Forelimb muscle (tissue), 1 donor: ENCODE measurements at regions not wholly inside any gene's neighbourhood (a gene's known extent, or its start where the extent isn't known, plus 50 kb on each side); places are given as distances from the start of the nearest gene placed in this dataset.
"Not testable (repeated sequence)": the region's sequence is repeated elsewhere in the genome, so short reads cannot be mapped to it uniquely, and the experiment has no call there.

Source experiments
- DNase-seq: peaks from one replicate; pipeline ENCODE4 v3.0.0-alpha.2; 2013; ENCODE audit warnings: low read depth

DNA sequence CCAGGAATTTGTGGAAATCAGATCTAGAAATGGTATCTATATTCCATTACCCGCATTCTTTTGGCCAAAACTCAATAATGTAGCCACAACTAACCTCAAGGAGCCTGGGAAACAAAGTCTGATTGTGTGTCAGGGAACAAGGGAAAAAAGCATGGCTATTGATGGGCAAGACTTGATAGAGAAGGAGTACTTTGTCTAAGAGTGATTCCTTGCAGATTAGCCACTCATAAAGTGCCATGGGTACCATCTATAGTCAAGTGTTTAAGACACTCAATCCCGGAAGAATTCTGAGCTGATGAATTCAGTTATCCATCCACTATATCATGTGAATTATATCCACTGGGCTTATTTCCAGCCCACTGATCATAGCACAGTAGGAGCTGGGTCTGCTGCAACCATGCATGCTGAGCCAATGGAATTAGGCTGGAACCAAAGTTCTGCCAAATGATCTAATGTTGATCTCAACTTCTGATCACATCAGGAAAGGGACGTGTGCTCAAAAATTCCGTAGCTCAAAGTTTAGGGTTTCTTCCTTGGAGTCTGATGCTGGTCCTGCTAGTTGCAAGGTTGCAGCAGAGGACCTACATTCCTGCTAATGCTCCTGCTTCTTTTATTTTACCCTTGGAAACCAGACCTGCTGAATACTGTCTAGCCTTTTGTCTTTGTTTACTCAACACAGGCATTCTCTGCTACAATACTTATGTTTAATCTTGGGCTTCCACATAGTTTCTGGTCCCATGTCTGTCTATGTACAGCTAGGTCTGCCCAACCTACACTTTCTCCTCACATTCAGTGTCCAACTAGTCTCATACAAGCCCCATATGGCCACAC, 629.7 kb downstream of the IRS1 start:
- no peak for DNase-seq

DNA sequence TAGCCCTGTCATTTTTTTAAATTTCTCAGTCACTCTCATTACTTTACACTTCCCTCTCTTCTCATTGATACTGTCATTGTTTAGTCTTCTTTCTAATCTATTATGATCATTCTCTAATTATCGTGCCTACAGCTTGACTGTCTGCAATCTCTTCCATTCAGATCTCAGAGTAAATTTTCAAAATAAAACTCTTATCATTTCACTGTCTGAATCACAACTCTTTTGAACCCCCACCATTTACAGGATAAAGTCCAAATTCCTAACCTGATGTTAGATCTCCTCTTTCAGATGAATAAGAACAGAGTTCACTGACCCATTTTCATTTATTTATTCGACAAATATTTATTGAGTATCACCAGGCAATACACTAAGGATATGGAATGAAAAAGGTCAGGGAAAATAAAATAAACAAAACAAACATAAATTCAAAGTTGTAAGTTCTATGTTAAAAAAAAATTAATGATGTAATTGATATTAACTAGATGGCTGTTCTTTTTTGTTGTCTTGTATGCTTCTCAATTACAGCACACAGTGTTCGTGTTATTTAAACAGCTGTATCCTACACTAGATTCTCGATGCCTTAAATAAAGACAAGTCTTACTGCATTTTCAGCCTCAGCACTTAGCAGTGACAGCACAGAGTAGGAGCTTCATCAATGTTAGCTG, 631.0 kb downstream of the IRS1 start:
- DNase-seq = no peak

DNA sequence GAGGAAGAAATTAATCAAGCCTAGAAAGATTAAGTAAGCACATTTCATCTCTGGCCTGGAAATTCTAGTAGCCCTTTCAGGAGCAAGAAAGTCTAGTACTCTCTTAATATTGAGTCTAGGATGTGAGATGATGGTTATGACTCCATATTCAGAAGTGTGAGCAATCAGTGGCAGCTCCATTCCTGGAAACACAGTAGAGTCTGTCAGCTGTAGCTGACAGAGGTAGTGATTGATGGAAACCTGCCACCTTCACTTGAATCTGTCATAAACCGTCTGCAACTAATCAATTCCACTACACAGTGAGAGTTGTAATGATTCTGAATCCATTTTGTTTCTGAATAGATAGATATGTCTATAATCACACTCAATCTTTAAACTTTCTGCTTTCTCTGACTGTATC, 635.1 kb downstream of the IRS1 start:
- no peak for DNase-seq

DNA sequence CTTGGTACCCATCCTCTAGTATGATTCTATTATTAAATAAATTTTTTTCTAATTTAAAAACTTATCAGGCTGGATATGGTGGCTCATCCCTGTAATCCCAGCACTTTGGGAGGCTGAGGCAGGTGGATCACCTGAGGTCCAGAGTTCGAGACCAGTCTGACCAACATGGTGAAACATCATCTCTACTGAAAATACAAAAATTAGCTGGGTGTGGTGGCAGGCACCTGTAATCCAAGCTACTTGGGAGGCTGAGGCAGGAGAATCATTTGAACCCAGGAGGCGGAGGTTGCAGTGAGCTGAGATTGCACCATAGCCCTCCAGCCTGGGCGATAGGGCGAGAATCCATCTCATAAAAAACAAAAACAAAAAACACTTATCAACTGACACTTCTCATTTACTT, 639.0 kb downstream of the IRS1 start:
- not testable (repeated sequence) for DNase-seq

DNA sequence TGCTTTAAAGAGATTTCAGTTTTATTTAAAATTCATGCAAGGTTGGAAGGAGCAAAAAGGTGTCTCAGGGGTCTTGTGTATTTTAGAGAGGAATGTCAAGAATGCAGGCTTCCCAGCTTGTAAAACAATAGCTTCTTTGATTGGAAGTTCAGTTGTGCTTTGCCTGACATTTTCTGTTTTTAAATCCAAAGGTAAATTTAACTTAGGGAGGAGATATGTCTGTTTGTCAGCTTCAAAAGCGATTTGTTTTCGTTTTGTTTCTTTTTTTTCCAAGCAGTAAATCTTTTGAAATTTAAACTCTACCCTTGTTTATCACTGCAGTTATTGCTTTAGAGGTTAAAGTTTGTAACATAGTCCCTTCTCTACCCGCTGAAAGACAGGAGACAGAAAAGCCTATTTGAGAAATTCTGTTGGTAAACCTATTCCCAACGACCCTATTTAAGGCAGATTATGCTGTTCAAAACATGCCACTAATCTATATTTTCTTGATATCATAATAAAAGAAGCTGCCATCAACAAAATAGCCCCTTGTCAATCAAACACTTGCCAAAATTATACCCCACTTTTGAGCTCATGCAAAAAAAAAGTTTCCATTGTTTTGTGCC, 639.6 kb downstream of the IRS1 start:
- no peak for DNase-seq

DNA sequence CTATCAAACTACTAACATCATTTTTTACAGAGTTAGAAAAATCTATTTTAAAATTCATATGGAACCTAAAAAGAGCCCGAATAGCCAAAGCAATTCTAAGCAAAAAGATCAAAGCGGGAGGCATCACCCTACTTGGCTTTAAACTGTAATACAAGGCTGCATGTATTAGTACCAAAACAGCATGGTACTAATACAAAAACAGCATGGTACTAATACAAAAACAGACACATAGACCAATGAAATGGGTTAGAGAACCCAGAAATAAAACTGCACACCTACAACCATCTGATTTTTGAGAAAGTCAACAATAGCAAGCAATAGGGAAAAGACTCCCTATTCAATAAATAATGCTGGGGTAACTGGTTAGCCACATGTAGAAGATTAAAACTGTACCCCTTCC, 640.7 kb downstream of the IRS1 start:
- no peak for DNase-seq

DNA sequence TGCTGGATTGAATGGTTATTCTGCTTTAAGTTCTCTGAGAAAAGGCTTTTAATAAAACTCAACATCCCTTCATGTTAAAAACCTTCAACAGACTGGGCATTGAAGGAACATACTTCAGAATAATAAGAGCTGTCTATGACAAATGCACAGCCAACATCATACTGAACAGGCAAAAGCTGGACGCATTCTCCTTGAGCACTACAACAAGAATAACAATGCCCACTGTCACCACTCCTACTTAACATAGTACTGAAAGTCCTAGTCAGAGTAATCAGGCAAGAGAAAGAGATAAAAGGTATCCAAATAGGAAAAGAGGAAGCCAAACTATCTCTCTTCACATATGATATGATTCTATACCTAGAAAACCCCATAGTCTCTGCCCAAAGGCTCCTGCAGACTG, 641.4 kb downstream of the IRS1 start:
- DNase-seq = no peak

DNA sequence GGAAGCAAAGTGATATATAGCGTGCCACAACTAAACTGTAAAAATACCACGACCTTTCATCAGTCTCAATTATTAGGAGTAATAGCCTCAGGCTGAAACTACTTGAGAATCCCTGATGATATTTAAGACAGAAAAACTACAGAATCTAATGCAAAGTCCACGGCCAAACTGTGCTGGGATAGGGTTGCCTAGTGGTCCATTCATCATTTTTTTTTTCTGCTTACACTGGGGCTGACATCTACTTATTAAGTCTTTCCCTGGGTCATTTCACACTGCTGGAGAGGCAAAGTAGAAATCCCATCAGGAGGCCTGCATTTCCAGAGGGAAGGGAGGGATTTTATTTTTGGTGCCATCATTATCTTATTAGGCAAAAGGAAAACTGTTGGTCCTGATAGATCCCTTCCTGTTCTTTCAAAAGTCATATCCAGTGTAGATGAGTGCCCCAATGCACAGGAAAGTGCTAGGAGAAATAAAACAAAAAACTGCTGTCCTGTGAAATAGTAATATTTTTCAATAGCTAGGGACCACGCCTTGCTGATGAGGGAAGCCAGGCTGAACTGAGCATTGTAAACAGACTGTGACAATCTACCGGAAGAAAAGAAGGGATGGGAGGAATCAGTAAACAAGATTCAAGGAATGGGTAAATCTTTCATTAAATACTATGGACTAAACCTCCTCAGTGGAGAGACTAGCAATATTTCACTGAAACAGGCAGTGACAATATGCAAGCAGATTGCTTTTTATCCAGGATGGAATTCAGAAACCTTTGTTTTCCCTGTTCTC, 644.3 kb downstream of the IRS1 start:
- DNase-seq = no peak

DNA sequence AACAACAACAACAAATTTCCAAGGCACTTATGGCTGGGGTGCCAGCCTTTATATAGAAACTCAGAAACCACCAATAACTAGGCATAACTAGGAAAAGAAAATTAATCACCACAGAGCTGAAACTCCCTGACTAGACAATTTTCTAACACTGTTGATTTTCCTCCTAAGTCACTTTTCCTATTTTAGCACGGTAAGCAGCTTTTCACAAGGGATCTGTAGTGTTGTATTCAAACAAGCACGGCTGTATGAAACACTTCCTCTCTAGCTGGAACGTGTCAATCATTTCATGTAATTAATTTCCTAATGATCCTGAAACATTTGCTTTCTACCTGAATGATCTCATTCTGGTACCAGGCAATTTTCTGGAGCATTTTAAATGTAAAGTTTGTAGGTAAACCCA, 645.0 kb downstream of the IRS1 start:
- no peak for DNase-seq

DNA sequence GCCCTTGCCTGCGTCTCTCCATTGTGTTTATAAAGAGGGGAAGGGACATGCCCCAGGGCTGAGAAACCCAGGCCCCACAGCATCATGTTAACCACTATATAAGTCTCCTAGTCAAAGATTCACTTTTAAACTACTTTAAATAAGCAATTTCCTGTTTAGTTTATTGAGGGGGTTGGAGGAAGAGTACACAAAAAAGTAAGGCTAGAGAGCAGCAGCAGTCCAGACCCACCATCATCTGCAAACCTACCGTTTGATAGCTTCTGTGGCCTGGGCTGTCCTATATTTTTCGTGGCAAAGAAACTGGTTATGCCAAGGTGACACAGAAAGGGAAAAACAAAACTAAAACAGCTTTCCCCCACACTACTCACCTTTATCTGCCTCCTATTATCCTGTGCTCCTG, 646.1 kb downstream of the IRS1 start:
- no peak for DNase-seq

DNA sequence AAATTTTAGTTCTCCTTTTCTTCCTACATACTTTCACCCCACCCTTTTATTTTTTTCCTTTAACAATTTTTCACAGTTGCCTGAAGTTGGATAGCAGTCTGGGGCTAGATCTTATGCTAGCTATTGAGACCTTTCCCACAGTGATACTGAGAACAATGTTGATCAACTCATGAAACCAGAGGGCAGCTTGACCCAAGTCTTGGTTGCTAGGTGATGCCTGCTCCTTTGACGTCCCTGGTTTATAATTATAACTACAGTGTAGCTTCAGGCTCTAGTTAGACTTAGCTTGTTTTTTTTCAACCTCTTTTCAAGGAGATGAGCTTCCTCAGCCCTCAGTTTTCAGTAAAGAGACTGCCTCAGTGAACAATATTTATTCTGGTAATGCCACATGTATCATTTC, 648.5 kb downstream of the IRS1 start:
- no peak for DNase-seq

DNA sequence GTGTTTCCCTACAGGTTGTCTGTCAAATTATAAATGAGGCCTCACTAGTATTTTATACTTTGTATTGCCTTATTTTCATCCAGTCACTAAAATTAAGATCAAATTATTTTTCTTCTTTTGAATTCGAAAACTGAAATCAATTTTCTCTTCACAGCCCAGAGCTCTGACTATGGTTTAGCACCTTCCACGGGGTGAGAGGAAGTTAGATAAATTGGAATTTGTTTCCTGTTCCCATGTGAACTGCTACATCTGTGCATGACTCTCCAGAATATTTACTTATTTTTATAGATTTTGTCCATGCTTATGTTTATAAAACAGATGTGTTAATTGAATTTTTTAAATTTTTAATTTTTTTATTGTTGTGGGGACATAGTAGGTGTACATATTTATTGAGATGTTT, 656.5 kb downstream of the IRS1 start:
- no peak for DNase-seq

DNA sequence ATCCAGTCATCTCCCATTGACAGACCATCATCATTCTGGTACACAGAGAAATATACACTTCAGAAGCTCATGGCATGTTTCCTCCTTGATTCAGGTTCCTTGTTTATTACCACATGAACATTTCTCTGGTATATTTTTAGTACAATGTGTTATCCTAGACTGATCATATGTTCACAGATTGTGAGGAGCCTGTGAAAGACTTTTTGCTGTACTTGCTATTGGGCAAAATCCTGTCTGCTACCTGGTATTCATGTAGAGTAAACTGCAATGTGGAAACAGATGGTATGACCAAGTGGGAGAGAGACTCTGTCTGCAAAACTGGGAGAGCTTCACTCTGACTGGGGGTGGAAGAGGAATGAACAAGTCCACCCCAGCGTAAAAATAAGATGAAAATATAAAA, 657.2 kb downstream of the IRS1 start:
- no peak for DNase-seq

DNA sequence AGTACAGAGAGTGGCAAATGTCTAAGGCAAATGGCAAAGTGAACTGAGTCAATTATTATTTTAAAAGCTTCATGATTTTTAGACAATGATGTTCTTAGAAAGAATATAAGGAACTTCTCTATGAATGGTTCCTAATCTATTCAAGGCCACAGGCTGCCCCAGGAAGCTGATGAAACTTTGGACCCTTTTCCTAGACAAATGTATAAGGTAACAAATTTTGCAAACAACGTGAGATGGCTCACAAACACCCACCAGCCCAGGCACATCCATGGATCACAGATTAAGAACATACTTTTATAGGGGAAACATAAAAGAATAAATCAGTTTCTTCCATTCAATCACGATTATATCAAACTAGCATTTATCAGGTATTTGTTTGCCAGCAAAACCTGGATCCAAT, 659.0 kb downstream of the IRS1 start:
- DNase-seq = no peak

DNA sequence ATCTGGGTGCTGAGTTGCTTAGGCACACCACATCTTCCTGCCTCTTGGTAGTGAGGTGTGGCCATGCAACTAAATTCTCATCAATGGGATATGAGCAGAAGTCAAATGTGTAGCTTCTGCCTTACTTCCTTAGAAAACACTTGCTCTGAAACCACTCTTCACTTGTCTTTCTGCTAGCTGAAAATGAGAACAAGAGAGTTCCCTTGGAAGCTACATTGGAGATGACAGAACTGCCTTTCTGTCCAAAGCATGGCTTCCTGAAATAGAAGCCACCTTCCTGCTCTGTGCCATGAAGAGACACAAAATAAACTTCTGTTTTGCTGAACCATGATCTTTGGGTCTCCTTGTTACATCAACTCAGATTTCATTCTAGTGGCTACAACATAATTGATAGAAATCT, 659.9 kb downstream of the IRS1 start:
- no peak for DNase-seq

DNA sequence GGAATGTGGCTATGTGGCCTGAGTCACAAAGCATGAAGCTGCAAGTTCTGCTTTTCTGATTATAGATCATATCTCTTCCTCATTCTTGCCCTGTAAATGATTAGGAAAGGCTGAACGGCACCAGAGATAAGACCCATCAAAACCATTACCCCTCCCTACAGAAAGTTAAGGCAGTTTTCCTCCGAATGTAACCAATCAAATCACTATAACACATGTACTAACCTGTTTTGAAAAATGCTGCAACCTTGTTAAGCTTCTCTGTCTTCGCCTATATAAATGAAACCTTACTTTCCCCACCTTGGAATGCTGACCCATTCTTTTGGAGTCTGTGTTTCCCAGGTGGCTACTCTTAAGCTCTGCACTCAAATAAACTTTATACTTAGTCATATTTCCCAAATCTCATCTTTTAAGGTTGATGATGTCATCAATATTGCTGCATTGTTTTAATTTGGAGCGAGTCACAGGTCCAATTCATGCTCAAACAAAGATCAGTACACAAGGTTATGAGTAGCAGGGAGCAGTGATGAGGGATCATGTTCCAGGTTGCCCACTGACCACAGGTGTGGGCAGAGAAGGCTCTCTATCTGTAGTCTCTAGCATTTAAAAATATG, 662.3 kb downstream of the IRS1 start:
- DNase-seq = no peak

DNA sequence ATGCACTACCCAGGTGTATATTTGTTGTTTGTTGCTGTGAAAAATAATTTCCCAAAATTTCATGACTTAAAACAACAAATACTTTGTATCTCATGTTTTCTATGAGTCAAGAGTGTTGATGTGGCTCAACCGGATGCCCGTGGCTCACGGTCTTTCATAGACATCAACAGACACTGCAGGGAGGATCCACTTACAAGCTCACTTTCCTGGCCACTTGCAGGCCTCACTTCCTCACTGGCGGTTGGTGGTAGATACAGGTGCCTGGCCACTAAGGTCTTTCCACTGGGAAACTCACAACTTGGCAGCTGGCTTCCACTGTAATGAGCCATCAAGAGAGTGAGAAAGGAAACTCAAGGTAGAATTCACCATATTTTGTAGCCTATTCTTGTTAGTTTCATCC, 662.9 kb downstream of the IRS1 start:
- DNase-seq = no peak

DNA sequence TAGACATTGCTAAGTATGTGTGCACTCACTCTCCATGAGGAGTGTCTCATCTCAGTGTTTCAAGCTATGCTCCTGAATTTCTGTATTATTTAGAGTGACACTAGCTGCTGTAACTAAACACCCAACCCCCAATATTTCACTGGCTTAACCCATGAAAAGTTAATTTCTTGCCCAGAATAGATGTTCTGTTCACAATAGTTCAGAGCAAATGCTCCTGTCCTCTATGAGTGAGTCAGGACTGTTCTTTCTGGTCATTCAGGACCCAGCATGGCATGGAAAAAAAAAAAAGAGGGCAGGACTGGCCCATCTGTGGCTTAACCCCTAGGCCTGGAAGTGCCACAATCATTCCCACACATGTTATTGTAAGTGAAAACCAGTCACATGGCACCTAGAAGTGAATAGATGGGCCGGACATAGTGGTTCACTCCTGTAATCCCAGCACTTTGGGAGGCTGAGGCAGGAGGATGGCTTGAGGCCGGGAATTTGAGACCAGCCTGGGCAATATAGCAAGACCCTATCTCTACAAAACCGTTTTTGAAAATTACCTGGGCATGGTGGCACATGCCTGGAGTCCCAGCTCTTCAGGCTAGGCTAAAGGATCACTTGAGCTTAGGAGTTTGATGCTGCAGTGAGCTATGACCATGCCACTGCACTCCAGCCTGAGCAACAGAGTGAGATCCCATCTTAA, 663.6 kb downstream of the IRS1 start:
- no peak for DNase-seq

DNA sequence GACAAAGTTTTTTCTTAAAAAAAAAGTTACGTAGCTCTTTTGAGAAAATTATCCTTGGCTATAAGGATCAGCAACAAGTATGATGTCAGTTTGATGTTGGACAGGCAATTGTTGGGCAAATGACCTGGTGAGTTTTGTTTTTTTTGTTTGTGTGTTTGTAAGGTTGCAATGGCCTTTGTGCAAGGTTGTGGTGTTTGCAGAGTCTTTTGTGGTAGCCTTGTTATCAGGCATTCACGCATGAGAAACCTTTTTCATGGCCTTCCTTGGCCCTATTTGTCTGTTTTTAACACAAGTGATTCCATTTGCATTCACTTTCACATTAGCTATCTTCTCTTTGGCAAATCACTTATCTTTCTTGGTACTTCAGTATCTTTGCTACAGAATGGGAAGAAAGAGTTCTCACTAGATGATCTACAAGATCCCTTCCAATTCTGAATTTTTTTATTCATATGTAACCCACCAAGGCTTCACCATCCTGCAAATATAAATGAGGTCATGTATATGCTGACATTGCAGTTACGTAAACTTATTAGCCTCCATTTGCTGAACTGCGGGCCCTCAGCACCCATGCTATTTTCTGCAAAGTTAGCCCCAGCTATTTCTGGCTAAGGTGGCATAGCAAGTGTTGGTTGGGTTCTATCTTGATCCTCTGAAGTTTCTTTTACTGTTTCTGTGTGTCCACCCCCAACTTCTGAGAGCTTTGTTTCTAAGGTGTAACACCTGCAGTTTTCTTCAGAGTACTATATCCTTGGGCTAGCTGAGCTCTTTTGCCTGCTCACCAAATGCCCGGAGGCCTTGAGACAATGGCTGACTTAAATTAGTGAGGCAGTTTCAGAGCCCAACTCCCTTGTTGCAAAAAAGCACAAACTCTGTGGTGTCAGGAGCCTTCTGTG, 667.1 kb downstream of the IRS1 start:
- DNase-seq = no peak

DNA sequence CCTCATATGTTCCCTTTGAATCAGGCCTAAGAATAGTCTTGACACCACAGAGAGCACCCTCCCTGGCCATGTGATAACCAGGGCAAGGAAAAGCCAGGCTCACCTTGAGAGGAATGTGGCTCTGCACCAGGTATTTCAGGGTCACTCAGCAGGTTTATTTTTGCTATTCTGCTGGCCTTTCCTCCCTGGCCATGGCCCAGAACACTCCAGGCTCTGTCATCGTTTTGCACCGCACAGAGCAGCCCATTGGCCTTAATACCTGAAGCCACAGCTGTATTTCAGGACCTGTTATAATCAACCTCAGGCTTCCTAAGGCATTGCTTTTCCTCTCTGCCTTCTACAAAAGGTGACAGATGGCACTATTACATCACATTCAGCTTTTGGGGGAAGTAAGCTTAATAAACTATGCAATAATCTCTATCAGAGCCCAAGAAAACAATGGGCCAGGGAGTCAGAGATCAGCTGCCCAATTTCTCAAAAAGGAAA, 668.3 kb downstream of the IRS1 start:
- no peak for DNase-seq
